HAP-1 (cell line): ENCODE measurements at regions not wholly inside any gene's neighbourhood (a gene's known extent, or its start where the extent isn't known, plus 50 kb on each side); places are given as distances from the start of the nearest gene placed in this dataset.

Source experiments
- DNase-seq, 2 experiments: peaks; one replicate each; pipeline ENCODE4 v3.0.0-alpha.2; 2016 to 2020; ENCODE audit warnings: low spot score in 2 of 2
- H3K27me3 ChIP-seq: fragments of 250-450 bp; sonication (Bioruptor Pico); 2 replicates; pipeline ENCODE4 v1.5.1; 2020; ENCODE audit warnings: low read depth, mild to moderate bottlenecking, moderate library complexity
- H3K36me3 ChIP-seq: fragments of 250-450 bp; sonication (Bioruptor Pico); replicated peaks from 2 replicates; pipeline ENCODE4 v1.5.1; 2020; ENCODE audit warnings: mild to moderate bottlenecking
- H3K4me1 ChIP-seq: fragments of 250-450 bp; sonication (Bioruptor Pico); 2 replicates; pipeline ENCODE4 v1.5.1; 2020; ENCODE audit warnings: mild to moderate bottlenecking
- H3K4me3 ChIP-seq: fragments of 250-450 bp; sonication (Bioruptor Pico); 2 replicates; pipeline ENCODE4 v1.5.1; 2020; ENCODE audit warnings: mild to moderate bottlenecking, moderate library complexity
- H3K9me3 ChIP-seq: fragments of 250-450 bp; sonication (Bioruptor Pico); 2 replicates; pipeline ENCODE4 v1.5.1; 2020; ENCODE audit warnings: mild to moderate bottlenecking, moderate library complexity
- in situ Hi-C: fragments of 300-500 bp; cut with MboI; formaldehyde crosslinking; loops from 3 replicates; pipeline ENCODE4 v1.14.3; 2020; ENCODE audit warnings: low sequenced_read_pairs, inconsistent platforms, mixed read lengths

DNA sequence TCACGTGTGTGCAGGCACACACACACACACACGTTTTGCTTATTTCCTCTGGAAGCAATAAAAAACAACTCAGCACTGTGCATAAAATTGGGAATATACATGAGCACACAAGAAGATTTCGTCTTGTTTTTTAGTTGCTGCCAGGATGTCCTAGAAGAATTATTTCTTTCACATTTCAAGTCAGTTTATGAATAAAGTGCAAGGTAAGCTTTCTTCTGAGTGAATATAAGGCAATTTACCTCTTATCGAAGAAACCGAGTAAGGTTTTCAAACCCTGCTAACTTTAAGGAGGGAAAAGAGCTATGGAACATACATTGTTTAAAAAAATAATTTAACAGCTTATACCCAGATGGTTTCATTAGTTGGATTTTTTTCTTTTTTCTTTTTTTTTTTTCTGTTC, 855.4 kb upstream of the NR2F2 start:
- H3K9me3 ChIP-seq: no peaks in the 10 kb centered on the region
- H3K27me3 ChIP-seq: no peaks in the 10 kb centered on the region
- no peaks in the 10 kb centered on the region for H3K36me3 ChIP-seq
- no peaks in the 10 kb centered on the region for H3K4me1 ChIP-seq
- in situ Hi-C loops: no loop called here
- DNase-seq: no peak
- H3K4me3 ChIP-seq: no peak overlapping the region

DNA sequence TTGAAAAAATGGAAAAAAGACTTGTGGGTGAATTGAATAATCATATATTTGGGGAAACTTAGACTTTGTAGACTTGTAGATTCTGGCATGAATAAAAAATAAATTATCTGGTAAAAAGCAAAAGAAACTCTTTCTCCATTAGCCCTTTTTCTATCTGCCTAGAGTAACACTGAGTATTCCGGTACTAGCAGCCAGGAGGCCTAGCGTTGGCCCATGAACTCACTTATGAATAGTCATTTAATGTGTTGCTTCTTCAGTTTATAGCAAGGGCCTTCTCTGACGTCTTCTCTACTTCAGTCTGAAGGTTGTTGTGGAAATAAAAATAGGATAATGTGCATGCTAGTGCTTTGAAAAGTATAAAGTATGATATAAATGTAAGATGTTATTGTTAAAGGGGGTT, 851.2 kb upstream of the NR2F2 start:
- in situ Hi-C loops: no loop called here
- H3K36me3 ChIP-seq: no peaks in the 10 kb centered on the region
- no peaks in the 10 kb centered on the region for H3K9me3 ChIP-seq
- no peak for DNase-seq
- no peaks in the 10 kb centered on the region for H3K4me1 ChIP-seq
- no peak overlapping the region for H3K4me3 ChIP-seq
- no peaks in the 10 kb centered on the region for H3K27me3 ChIP-seq

DNA sequence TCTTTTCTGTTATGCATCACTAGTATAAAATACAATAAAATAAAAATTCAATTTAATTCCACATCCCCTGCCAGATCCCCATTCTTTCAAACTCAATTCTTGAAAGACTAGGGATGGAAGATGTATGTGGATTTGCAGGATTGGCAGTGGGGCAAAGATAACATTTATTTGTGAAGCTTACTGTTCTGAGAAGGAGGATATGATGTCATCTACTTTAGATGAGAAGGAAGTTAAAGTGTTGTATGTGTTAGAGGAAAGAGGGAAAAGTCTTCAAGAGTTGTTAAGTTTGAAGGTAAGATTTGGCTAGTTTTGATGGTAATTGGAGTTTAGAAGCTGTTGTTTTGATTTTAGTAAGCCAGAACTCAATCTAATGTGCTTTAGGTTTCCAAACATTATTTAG, 845.1 kb upstream of the NR2F2 start:
- in situ Hi-C loops: no loop called here
- H3K27me3 ChIP-seq: no peaks in the 10 kb centered on the region
- no peaks in the 10 kb centered on the region for H3K9me3 ChIP-seq
- H3K36me3 ChIP-seq: no peaks in the 10 kb centered on the region
- DNase-seq: no peak
- no peak overlapping the region for H3K4me3 ChIP-seq
- no peaks in the 10 kb centered on the region for H3K4me1 ChIP-seq

DNA sequence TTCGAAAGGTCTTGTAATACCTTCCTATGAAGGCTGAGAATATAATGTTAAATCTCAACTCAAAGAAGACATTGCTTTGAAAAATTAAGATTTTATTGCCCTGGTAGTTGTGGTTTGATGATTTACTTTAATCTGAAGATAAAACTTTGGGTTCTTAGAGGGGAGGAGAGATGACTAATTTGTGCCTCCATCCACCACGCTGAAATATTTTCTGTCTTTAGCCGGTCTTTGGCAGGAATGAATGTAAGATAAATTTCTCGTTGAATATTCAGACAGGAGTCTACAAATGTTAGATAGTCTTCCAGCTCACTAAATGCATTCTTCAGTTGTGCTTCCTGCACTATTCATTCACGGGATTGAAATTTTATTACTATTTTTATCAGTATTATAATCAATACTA, 844.3 kb upstream of the NR2F2 start:
- in situ Hi-C loops: no loop called here
- no peaks in the 10 kb centered on the region for H3K9me3 ChIP-seq
- no peak for DNase-seq

DNA sequence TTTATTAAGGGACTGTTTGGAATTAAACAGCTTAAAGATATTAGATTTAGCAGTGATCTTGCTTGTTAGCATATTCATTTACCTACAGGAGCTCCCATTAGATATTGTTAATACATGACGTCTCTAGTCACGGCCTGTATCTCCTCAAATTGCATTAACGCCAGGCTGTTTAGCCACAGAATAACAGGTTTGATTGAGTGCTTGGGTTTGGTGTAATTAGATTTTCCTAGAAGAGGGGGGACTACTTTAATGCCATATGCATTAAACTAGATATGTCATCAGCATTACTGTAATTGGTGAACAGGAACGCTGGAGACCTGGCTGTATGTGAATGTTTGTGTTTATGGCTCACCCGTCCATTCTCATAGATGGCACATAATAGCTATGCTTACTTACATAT, 841.4 kb upstream of the NR2F2 start:
- DNase-seq: no peak
- Histone ChIP-seq H3K4me1 (no peaks in the 10 kb centered on the region), H3K4me3 (no peak overlapping the region), H3K27me3 (no peaks in the 10 kb centered on the region), H3K36me3 (no peaks in the 10 kb centered on the region), H3K9me3 (no peaks in the 10 kb centered on the region)
- in situ Hi-C loops: no loop called here

More for the DNA sequence above, 844.3 kb upstream of the NR2F2 start:
- H3K36me3 ChIP-seq: no peaks in the 10 kb centered on the region
- H3K27me3 ChIP-seq: no peaks in the 10 kb centered on the region
- H3K4me1 ChIP-seq: no peaks in the 10 kb centered on the region
- no peak overlapping the region for H3K4me3 ChIP-seq

DNA sequence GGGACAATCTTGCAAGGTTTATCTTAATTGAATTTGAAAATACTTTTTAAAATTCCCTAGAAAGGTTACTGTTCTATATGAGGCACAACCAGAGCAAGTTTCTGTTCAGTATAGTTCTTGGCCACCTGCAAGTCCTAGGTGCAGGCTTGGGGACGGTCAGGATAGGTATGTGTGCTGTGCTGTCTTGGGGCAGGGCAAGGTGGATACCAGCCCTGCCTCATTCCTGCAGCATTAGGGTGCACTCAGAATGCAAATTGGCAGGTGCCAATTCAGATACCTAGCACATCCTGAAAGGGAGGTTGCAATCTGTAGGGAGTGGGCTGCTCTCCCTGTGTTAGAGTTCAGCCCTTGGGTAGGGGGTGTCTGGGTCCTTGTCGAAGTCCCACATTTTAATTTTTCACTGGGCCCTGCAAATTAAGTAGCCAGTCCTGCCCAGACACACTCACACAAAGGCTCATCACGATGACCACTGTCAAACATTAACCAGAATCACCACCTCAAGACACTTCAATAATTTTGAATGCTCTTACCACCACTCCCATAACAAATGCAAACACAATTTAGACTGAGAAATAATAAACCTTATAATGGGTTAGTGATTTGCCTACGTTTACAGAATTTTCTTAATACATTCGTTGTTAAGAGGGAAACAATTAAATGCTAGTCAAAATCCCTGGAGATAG, 838.0 kb upstream of the NR2F2 start:
- in situ Hi-C loops: no loop called here
- Histone ChIP-seq H3K9me3 (no peaks in the 10 kb centered on the region), H3K27me3 (no peaks in the 10 kb centered on the region), H3K36me3 (no peaks in the 10 kb centered on the region), H3K4me1 (no peaks in the 10 kb centered on the region), H3K4me3 (no peak overlapping the region)
- no peak for DNase-seq

DNA sequence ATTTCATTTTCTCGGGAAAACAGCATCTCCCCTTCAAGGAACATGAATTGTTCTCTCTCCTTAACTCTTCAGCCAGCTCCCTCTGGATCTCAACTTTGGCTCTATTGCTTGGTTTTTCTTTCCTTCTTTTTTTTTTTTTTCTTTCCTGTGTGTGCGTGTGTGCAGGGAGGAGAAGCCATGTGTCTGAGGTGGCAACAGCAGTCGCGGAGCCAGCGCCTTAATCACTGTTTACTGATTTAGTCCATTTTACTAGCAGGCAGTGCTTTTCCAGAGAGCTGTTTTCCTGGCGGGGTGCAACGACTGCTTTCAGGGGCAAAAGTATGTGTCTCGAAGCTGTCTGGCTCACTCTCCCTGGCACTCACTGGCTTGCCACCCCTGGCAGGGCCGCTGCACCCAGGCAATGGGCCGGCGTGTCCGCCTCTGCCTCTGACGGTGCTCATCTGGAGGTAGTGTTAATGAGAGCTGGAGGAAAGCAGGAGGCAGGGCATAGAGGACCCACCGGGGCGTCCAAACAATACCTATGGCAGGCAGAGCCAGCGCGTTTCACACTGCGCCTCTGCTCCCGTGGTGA, 835.4 kb upstream of the NR2F2 start:
- Histone ChIP-seq H3K27me3 (no peaks in the 10 kb centered on the region), H3K4me1 (no peaks in the 10 kb centered on the region), H3K9me3 (no peaks in the 10 kb centered on the region), H3K4me3 (no peak overlapping the region), H3K36me3 (no peaks in the 10 kb centered on the region)
- DNase-seq: no peak
- in situ Hi-C loops: no loop called here

DNA sequence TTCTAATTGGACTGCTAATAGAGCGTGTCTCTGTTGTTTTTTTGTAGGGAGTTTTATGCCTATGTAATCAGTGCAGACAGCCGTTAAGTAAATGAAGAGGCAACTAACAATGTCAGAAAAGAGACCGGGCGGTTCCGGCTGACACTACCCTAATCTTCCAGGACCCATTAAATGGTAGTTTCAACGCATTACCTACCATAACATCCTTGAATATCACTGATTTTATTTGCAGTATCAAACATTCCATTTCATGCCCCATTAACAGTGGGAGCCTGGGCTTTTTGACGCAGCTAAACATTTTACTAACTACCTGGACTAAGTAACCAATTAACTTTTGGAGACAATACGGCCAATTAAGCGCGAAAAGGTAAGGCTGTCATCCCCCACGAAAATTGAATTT, 832.9 kb upstream of the NR2F2 start:
- H3K9me3 ChIP-seq: no peaks in the 10 kb centered on the region
- H3K36me3 ChIP-seq: no peaks in the 10 kb centered on the region
- DNase-seq: no peak
- no peaks in the 10 kb centered on the region for H3K4me1 ChIP-seq
- in situ Hi-C loops: no loop called here
- H3K4me3 ChIP-seq: no peak overlapping the region
- no peaks in the 10 kb centered on the region for H3K27me3 ChIP-seq

DNA sequence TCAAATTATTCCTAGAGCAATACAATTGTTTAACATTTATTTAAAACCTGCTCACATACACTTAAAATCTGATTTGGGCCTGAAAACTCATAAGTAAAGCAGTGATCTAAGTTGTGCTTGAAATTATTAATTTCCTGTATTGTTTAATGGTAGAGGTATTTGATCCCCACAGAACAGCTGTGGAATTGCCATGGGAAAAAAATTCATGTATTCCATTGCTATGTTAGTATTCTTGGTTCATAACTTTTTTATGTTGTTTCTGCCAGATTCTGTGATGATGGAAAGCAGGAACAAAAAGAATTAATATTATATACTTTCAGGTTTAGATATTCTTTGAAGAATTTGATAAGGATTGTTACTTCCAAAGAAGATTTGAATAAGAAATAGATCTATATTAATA, 831.5 kb upstream of the NR2F2 start:
- no peak for DNase-seq
- Histone ChIP-seq H3K27me3 (no peaks in the 10 kb centered on the region), H3K4me3 (no peak overlapping the region), H3K4me1 (no peaks in the 10 kb centered on the region), H3K36me3 (no peaks in the 10 kb centered on the region), H3K9me3 (no peaks in the 10 kb centered on the region)
- in situ Hi-C loops: no loop called here

DNA sequence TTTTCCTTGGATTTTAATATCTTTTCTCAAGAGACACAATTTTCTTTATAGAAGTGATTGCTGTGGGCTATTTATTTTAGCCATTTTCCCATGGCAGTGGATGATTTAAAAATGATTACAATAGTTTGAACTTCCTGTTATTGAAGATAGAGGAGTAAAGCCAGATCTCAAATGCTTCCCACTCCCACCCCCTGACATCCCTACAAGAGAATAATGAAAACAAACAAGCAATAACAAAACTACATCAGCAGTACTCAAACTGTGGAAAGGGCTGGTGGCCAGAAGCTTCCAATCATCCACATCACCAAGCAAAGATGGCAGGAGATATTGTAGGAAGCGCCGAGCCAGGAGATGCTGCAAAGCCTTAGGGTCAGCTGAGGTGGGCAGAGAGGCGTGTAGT, 831.1 kb upstream of the NR2F2 start:
- Histone ChIP-seq H3K27me3 (no peaks in the 10 kb centered on the region), H3K36me3 (no peaks in the 10 kb centered on the region), H3K4me1 (no peaks in the 10 kb centered on the region), H3K9me3 (no peaks in the 10 kb centered on the region), H3K4me3 (no peak overlapping the region)
- DNase-seq: no peak
- in situ Hi-C loops: no loop called here

DNA sequence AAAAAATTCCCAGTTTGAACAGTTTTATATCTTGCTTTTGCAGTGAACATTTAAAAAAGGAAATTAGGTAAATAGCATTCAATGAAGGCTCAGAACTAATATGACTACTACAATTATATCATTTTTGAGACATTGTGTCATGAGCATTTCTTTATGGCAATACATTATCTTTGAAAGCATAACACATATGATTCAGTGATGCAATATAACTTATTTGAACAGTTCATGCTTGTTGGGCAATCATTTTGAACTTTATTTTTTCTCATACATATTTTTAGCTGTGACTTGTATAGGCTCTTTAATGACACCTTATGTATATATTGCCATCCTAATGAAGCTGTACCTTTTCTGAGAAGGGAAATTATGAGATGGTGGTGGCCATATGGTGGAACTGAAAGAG, 828.6 kb upstream of the NR2F2 start:
- Histone ChIP-seq H3K4me1 (no peaks in the 10 kb centered on the region), H3K9me3 (no peaks in the 10 kb centered on the region), H3K36me3 (no peaks in the 10 kb centered on the region), H3K4me3 (no peak overlapping the region), H3K27me3 (no peaks in the 10 kb centered on the region)
- in situ Hi-C loops: no loop called here
- no peak for DNase-seq

DNA sequence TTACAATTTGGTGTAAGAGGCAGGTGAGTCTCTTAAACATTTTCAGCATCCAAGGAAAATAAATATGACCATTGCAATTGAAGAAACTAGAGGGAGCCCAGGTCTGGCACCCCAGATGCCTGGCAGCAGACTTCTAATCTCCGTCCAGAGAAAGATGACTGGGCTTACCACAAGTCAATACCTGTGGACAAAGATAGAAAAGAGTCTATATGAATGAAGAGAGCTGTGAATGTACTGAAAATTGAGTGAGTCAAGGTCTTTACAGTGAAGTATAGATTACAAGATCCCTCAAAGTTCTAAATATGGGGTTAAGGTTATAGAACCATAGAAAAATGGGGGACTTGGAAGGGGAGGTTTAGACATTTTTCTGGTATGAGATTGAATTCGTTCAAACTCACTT, 827.4 kb upstream of the NR2F2 start:
- H3K4me3 ChIP-seq: no peak overlapping the region
- H3K27me3 ChIP-seq: no peaks in the 10 kb centered on the region
- in situ Hi-C loops: no loop called here
- no peaks in the 10 kb centered on the region for H3K36me3 ChIP-seq
- DNase-seq: no peak
- no peaks in the 10 kb centered on the region for H3K9me3 ChIP-seq
- no peaks in the 10 kb centered on the region for H3K4me1 ChIP-seq

DNA sequence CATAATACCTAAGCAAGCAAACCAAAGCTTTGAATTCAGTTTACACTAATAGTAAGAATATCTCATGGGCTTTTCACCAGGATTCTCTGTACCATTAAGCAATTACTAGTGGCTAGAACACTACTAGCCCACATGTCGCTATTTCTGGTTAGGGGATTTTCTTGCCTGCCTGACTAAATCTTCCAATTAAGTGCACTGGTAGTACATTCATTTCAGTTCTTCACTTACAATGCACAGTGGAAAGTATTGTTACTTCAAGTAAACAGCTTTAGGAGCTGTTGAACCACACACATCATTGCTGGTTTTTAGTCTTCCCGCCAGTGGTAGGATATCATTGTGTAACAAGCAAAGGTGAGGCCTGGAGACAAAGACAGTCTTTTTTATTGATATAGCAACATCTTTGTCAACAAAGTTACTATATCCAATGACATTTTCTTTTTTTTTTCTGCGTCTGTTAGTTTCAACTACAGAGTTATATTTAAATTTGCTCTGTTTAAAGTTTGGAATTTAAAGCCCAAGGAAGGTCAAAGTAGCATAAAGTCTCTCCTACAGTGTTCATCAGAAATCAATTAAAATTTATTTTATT, 826.8 kb upstream of the NR2F2 start:
- H3K36me3 ChIP-seq: no peaks in the 10 kb centered on the region
- no peaks in the 10 kb centered on the region for H3K4me1 ChIP-seq
- H3K27me3 ChIP-seq: no peaks in the 10 kb centered on the region
- DNase-seq: no peak
- H3K4me3 ChIP-seq: no peak overlapping the region
- in situ Hi-C loops: no loop called here
- H3K9me3 ChIP-seq: no peaks in the 10 kb centered on the region

DNA sequence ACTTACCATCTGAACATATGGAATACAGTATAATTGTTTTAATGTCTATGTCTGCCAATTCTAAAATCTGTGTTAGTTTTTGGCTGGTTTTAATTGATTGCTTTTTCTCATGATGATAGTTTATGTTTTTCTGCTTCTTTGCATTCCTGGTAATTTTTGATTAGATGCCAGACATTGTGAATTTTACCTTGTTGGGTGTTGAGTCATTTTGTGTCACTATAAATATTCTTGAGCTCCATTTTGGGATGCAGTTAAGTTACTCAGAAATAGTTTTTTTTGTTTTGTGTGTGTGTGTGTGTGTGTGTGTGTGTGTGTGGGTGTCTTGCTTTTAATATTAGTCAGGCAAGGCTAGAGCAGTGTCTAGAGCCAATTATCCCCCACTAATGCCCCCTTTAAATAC, 818.8 kb upstream of the NR2F2 start:
- no peaks in the 10 kb centered on the region for H3K27me3 ChIP-seq
- no peaks in the 10 kb centered on the region for H3K4me1 ChIP-seq
- H3K36me3 ChIP-seq: no peaks in the 10 kb centered on the region
- no peak overlapping the region for H3K4me3 ChIP-seq
- DNase-seq: no peak
- H3K9me3 ChIP-seq: no peaks in the 10 kb centered on the region
- in situ Hi-C loops: no loop called here

DNA sequence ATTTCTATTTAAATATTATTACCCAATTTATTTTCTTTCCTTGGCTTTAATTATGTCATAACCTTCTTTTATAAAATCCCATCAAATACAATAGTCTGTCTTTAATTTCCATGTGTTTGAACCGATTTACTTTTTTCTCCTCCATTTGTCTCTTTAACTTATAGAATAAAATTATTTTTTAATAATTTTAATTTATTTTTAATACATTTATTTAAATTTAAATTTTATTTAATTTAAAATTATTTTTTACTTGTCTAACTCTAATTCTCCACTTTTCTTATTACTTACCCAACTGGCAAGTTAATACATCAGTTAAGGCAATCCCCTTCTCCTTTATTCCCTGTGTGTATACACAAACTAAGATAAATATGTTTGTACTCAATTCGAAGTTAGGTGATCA, 817.6 kb upstream of the NR2F2 start:
- no peak overlapping the region for H3K4me3 ChIP-seq
- H3K36me3 ChIP-seq: no peaks in the 10 kb centered on the region
- in situ Hi-C loops: no loop called here
- no peaks in the 10 kb centered on the region for H3K27me3 ChIP-seq
- H3K4me1 ChIP-seq: no peaks in the 10 kb centered on the region
- DNase-seq: no peak
- H3K9me3 ChIP-seq: no peaks in the 10 kb centered on the region
